Uterus (tissue), 2 donors: ENCODE measurements at regions not wholly inside any gene's neighbourhood (a gene's known extent, or its start where the extent isn't known, plus 50 kb on each side); places are given as distances from the start of the nearest gene placed in this dataset.
"Not testable (repeated sequence)": the region's sequence is repeated elsewhere in the genome, so short reads cannot be mapped to it uniquely, and the experiment has no call there.

Source experiments
- POLR2A ChIP-seq, 2 donors: fragments of 450-650 bp; IDR thresholded peaks; one replicate each; pipeline ENCODE4 v1.6.1; 2016; ENCODE audit warnings: antibody characterized with exemption in 2 of 2, mild to moderate bottlenecking in 1 of 2, moderate library complexity in 1 of 2
- TF ChIP-seq, protein P1 (sequence below), 4 experiments: fragments of 200-600 bp in 2 of 4; fragments of 450-650 bp in 2 of 4; sonication (generic) in 2 of 4; IDR thresholded peaks; one replicate each; pipeline ENCODE4 v1.5.1; 2016 to 2019; ENCODE audit warnings: antibody characterized with exemption in 4 of 4, mild to moderate bottlenecking in 2 of 4, moderate library complexity in 1 of 4

DNA sequence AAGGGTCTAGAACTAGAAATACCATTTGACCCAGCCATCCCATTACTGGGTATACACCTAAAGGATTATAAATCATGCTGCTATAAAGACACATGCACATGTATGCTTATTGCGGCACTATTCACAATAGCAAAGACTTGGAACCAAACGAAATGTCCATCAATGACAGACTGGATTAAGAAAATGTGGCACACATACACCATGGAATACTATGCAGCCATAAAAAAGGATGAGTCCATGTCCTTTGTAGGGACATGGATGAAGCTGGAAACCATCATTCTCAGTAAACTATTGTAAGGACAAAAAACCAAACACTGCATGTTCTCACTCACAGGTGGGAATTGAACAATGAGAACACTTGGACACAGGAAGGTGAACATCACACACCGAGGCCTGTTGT lies 314.1 kb downstream of the FRK start:
- TF ChIP-seq, protein P1, sequence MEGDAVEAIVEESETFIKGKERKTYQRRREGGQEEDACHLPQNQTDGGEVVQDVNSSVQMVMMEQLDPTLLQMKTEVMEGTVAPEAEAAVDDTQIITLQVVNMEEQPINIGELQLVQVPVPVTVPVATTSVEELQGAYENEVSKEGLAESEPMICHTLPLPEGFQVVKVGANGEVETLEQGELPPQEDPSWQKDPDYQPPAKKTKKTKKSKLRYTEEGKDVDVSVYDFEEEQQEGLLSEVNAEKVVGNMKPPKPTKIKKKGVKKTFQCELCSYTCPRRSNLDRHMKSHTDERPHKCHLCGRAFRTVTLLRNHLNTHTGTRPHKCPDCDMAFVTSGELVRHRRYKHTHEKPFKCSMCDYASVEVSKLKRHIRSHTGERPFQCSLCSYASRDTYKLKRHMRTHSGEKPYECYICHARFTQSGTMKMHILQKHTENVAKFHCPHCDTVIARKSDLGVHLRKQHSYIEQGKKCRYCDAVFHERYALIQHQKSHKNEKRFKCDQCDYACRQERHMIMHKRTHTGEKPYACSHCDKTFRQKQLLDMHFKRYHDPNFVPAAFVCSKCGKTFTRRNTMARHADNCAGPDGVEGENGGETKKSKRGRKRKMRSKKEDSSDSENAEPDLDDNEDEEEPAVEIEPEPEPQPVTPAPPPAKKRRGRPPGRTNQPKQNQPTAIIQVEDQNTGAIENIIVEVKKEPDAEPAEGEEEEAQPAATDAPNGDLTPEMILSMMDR (IDR thresholded peaks at IDR 0.05), result not testable (repeated sequence)
- not testable (repeated sequence) for TF ChIP-seq POLR2A (IDR thresholded peaks at IDR 0.05)
